HUES48 (cell line): ENCODE measurements at regions not wholly inside any gene's neighbourhood (a gene's known extent, or its start where the extent isn't known, plus 50 kb on each side); places are given as distances from the start of the nearest gene placed in this dataset.

Source experiments
- H3K27ac ChIP-seq: one replicate; pipeline ENCODE4 v1.7.0; 2013; ENCODE audit warnings: low read depth, low read length, inconsistent platforms
- H3K27me3 ChIP-seq: 2 replicates; pipeline ENCODE4 v1.6.1; 2013; ENCODE audit warnings: mild to moderate bottlenecking, low read length; ENCODE audit not compliant: control insufficient read depth, insufficient read depth
- H3K36me3 ChIP-seq: 2 replicates; pipeline ENCODE4 v1.6.1; 2013; ENCODE audit warnings: low read length; ENCODE audit not compliant: control insufficient read depth, insufficient read depth
- H3K4me1 ChIP-seq: 2 replicates; pipeline ENCODE4 v1.6.1; 2013; ENCODE audit warnings: mild to moderate bottlenecking, low read length; ENCODE audit not compliant: control insufficient read depth, insufficient read depth
- H3K4me3 ChIP-seq: 2 replicates; pipeline ENCODE4 v1.5.1; 2013; ENCODE audit warnings: mild to moderate bottlenecking, low read depth, low read length
- H3K9ac ChIP-seq: 2 replicates; pipeline ENCODE4 v1.6.1; 2013; ENCODE audit warnings: mild to moderate bottlenecking, low read depth, low read length, moderate library complexity
- H3K9me3 ChIP-seq: 2 replicates; pipeline ENCODE4 v1.6.1; 2013; ENCODE audit warnings: low read length; ENCODE audit not compliant: control insufficient read depth, insufficient read depth

DNA sequence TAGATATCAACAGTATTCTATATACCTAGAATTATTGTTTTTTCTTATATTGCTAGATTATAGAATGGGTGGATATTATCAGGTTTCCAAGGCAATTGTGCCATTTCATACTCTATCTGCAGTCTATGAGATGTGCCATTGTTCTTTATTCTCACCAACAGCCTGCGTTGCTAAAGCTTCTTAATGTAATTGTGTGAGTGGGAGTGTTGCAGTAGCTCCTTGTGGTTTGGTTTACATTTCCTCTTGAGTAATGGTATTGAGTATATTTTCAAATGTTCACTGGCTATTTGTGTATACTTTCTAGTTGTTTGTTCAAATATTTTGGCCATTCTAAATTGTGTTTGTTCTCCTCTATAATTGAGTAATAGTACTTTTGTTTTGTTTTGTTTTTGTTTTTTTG lies 199.2 kb downstream of the TFEC start:
- Histone ChIP-seq H3K4me1 (peaks cover 3% of the 10 kb centered on the region; the same call in 1 of the 2 replicates), H3K9me3 (no peaks in the 10 kb centered on the region), H3K4me3 (no peak overlapping the region), H3K36me3 (no peaks in the 10 kb centered on the region), H3K27ac (no peak overlapping the region), H3K9ac (no peak overlapping the region), H3K27me3 (no peaks in the 10 kb centered on the region)

DNA sequence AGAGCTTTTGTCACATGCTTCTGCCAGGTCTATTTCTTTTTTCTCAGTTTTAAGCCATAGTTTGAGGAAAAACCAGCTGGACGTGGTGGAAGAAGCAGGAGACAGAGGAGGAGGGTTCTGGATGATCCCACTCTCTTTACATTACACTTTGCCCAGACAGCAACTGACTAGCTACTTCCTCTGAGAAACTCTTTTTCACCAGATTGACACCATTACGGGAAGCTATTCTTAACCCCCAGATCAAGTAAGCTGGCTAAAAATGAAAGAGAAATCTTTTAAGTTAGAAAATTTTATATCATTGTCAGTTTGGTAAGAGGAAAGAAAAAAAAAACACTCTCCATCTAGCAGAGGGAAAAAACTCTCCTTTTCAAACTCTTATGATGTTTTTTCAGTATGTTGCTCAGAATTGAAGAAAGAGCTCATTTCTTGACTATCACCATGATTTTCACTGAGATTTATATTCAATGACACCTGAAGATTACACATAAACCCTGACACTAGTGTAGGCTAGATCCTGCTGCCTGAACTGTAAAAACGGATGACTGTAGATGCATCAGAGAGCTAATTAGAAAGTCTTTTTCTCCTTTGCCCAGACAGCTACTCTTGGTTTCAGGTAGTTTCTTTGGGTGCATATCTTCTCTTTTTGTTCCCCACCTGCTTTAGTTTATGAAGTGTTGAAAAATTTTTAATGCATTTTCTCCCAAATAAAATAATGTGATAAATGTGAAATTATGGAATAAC lies 203.1 kb downstream of the TFEC start:
- H3K9ac ChIP-seq: no peak overlapping the region
- no peaks in the 10 kb centered on the region for H3K9me3 ChIP-seq
- H3K4me3 ChIP-seq: no peak overlapping the region
- no peaks in the 10 kb centered on the region for H3K27me3 ChIP-seq
- peaks cover 7% of the 10 kb centered on the region; the same call in 1 of the 2 replicates for H3K4me1 ChIP-seq
- H3K36me3 ChIP-seq: no peaks in the 10 kb centered on the region
- no peak overlapping the region for H3K27ac ChIP-seq

DNA sequence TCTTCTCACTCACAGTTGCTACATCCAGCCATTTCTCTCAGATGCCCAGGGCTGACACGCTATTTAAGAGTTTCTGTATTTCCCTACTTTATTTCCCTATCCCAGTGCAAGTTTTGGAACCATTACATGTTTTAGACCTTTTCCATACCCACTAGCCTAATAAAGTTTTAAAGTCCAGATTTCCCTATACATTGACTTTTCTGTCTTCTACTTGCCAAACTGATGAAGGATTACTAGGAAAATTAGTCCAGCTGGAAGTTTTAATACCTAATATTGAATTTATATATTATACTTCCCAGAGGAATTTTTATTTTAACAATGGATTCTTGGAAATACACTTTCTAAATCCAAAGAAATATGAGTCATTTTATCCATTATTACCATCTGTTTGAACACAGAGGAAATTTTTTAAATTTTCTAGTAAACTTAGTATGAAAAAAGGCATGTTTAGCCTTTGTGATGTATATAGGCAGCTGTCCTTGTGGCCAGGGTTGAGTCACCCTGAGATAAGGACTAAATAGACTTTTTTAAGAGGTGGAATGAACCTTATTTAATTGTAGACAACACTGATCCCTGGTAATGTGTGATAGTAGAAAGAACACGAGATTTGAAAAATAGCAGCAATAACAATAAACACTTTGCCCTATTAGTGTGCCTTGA lies 205.0 kb downstream of the TFEC start:
- peaks cover 7% of the 10 kb centered on the region; the same call in 1 of the 2 replicates for H3K4me1 ChIP-seq
- H3K27me3 ChIP-seq: no peaks in the 10 kb centered on the region
- H3K27ac ChIP-seq: no peak overlapping the region
- H3K9me3 ChIP-seq: no peaks in the 10 kb centered on the region
- H3K9ac ChIP-seq: no peak overlapping the region
- H3K36me3 ChIP-seq: no peaks in the 10 kb centered on the region
- H3K4me3 ChIP-seq: no peak overlapping the region

DNA sequence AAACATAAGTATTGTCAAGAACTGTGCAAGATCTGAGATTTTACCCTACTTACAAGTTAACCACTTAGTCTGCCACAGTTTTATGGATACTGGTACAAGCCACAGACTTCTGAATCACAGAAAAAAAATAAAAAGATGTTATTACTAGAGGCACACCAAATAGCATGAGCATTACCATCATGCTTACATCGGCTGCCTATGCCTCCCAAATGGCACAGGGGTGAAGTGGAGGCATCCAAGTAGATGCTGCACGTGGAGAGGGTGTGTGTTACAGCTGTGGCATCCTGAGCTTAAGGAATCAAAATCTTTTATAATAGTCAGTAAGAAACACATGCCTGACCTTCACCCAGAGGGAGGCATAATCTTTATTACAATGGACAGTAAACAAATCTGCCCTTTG lies 207.8 kb downstream of the TFEC start:
- no peaks in the 10 kb centered on the region for H3K9me3 ChIP-seq
- no peak overlapping the region for H3K4me3 ChIP-seq
- H3K27ac ChIP-seq: no peak overlapping the region
- H3K4me1 ChIP-seq: peaks cover 7% of the 10 kb centered on the region
- 0 out of 2 replicates have a peak, but pooled peaks cover 3% of the 10 kb centered on the region for H3K27me3 ChIP-seq
- H3K9ac ChIP-seq: no peak overlapping the region
- H3K36me3 ChIP-seq: no peaks in the 10 kb centered on the region

DNA sequence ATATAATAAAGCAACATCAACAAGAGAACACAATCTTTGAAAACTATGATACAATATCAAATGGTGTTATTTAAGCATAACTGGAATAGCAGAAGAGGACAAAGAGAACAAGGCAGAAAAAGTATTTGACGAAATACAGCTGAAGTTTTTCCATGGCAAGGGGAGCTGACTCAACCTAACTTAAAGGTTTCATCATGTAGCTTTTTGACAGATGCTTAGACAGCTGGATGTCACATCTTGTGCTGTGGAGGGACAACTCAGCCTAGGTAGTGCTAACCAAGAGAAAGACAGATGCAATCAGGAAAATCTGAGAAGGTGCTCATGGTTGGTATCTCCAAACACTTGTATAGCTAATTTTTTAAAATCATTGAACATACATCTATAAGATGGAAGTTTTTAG lies 208.2 kb downstream of the TFEC start:
- no peak overlapping the region for H3K27ac ChIP-seq
- peaks cover 8% of the 10 kb centered on the region for H3K27me3 ChIP-seq
- no peak overlapping the region for H3K4me3 ChIP-seq
- H3K4me1 ChIP-seq: peaks cover 10% of the 10 kb centered on the region
- H3K9ac ChIP-seq: no peak overlapping the region
- H3K36me3 ChIP-seq: no peaks in the 10 kb centered on the region
- no peaks in the 10 kb centered on the region for H3K9me3 ChIP-seq

GRCh38 chr7:115816318-115816974 lies 214.1 kb downstream of the TFEC start:
- Histone ChIP-seq H3K27me3 (peaks cover 11% of the 10 kb centered on the region), H3K27ac (peak overlapping the region; percentile 81), H3K36me3 (no peaks in the 10 kb centered on the region), H3K9me3 (no peaks in the 10 kb centered on the region), H3K9ac (no peak overlapping the region), H3K4me1 (peaks cover 44% of the 10 kb centered on the region), H3K4me3 (peak overlapping the region; percentile 5)

GRCh38 chr7:115812794-115813193 lies 217.8 kb downstream of the TFEC start:
- Histone ChIP-seq H3K4me1 (peaks cover 58% of the 10 kb centered on the region), H3K27me3 (peaks cover 8% of the 10 kb centered on the region), H3K27ac (no peak overlapping the region), H3K9ac (no peak overlapping the region), H3K9me3 (no peaks in the 10 kb centered on the region), H3K36me3 (no peaks in the 10 kb centered on the region), H3K4me3 (no peak overlapping the region)

DNA sequence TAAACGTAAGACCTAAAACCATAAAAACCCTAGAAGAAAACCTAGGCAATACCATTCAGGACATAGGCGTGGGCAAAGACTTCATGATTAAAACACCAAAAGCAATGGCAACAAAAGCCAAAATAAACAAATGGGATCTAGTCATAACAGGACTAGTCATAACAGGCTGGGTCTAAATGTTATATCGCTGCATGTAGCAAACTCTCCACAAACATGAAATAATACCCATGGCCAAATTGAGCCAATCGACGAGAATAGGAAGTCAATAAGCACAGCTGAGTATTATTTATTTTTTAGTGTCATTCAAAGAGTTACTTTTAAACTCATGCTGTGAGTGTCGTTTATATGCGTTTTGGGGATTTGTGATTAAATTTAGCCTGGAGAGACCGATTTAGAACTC lies 225.1 kb downstream of the TFEC start:
- no peak overlapping the region for H3K9ac ChIP-seq
- no peaks in the 10 kb centered on the region for H3K9me3 ChIP-seq
- no peaks in the 10 kb centered on the region for H3K27me3 ChIP-seq
- no peak overlapping the region for H3K4me3 ChIP-seq
- no peak overlapping the region for H3K27ac ChIP-seq
- peaks cover 14% of the 10 kb centered on the region for H3K4me1 ChIP-seq
- no peaks in the 10 kb centered on the region for H3K36me3 ChIP-seq

DNA sequence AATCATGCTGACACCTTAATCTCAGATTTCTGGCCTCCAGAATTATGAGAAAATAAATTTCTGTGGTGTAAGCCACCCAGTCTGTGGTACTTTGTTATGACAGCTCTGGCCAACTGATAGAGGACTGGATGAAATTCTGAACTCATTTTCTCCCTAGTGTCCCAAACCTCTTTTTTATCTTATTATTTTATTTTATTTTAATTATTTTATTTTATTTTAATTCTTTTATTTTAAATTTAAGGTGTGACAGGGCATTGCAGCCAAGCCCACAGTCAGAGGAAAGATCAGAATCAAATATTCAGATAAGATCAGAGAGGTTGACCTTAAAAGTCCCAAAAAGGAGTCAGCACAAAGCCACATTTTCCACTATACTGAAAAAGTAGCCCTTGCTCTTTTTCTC lies 228.1 kb downstream of the TFEC start:
- H3K4me1 ChIP-seq: peaks cover 7% of the 10 kb centered on the region; the same call in 1 of the 2 replicates
- no peak overlapping the region for H3K4me3 ChIP-seq
- no peaks in the 10 kb centered on the region for H3K27me3 ChIP-seq
- H3K9ac ChIP-seq: no peak overlapping the region
- no peak overlapping the region for H3K27ac ChIP-seq
- H3K36me3 ChIP-seq: no peaks in the 10 kb centered on the region
- H3K9me3 ChIP-seq: no peaks in the 10 kb centered on the region

- Histone ChIP-seq H3K4me1 (peaks cover 10% of the 10 kb centered on the region; the same call in 1 of the 2 replicates), H3K9me3 (no peaks in the 10 kb centered on the region), H3K27ac (no peak overlapping the region), H3K9ac (no peak overlapping the region), H3K27me3 (no peaks in the 10 kb centered on the region), H3K36me3 (no peaks in the 10 kb centered on the region), H3K4me3 (no peak overlapping the region)
Observed at GRCh38 chr7:115799430-115799829, 231.1 kb downstream of the TFEC start.
